ENCODE measurements at regions not wholly inside any gene's neighbourhood (a gene's known extent, or its start where the extent isn't known, plus 50 kb on each side); places are given as distances from the start of the nearest gene placed in this dataset.

DNA sequence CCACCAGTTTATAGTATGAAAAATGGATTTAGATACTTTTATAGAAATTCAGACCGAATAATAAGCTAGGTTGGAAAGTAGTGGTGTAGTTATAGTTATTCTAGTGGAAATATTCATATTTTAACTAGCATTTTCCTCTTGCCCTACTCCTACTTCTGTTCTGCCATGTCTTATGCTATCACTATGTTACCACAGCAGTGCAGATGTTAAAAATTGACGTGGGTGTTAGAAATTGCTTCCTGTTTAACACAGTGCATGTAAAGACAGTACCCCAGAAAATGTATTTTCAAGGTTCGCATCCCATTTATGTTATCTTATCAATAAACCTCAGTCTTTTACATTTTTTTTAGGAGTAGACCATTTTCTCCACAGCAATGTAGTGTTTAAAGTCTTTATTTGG is 774.2 kb upstream of the CDH10 start:
- no peak for ATAC-seq
- TF ChIP-seq RARB (CRISPR knock-in tag; IDR thresholded peaks at IDR 0.05) (no peak), PPARA (CRISPR knock-in tag; IDR thresholded peaks at IDR 0.05; ENCODE audit: borderline replicate concordance) (no peak), ZFP3 (CRISPR knock-in tag; IDR thresholded peaks at IDR 0.05) (no peak), TCF4 (CRISPR knock-in tag; IDR thresholded peaks at IDR 0.05; ENCODE audit: borderline replicate concordance) (no peak), ZNF565 (CRISPR knock-in tag; conservative IDR thresholded peaks at IDR 0.05; ENCODE audit: low read depth) (no peak), ZNF8 (CRISPR knock-in tag; IDR thresholded peaks at IDR 0.05) (no peak)
- TF ChIP-seq, protein P1, sequence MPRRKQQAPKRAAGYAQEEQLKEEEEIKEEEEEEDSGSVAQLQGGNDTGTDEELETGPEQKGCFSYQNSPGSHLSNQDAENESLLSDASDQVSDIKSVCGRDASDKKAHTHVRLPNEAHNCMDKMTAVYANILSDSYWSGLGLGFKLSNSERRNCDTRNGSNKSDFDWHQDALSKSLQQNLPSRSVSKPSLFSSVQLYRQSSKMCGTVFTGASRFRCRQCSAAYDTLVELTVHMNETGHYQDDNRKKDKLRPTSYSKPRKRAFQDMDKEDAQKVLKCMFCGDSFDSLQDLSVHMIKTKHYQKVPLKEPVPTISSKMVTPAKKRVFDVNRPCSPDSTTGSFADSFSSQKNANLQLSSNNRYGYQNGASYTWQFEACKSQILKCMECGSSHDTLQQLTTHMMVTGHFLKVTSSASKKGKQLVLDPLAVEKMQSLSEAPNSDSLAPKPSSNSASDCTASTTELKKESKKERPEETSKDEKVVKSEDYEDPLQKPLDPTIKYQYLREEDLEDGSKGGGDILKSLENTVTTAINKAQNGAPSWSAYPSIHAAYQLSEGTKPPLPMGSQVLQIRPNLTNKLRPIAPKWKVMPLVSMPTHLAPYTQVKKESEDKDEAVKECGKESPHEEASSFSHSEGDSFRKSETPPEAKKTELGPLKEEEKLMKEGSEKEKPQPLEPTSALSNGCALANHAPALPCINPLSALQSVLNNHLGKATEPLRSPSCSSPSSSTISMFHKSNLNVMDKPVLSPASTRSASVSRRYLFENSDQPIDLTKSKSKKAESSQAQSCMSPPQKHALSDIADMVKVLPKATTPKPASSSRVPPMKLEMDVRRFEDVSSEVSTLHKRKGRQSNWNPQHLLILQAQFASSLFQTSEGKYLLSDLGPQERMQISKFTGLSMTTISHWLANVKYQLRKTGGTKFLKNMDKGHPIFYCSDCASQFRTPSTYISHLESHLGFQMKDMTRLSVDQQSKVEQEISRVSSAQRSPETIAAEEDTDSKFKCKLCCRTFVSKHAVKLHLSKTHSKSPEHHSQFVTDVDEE (CRISPR knock-in tag; IDR thresholded peaks at IDR 0.05) = no peak
- TF ChIP-seq, protein P2, sequence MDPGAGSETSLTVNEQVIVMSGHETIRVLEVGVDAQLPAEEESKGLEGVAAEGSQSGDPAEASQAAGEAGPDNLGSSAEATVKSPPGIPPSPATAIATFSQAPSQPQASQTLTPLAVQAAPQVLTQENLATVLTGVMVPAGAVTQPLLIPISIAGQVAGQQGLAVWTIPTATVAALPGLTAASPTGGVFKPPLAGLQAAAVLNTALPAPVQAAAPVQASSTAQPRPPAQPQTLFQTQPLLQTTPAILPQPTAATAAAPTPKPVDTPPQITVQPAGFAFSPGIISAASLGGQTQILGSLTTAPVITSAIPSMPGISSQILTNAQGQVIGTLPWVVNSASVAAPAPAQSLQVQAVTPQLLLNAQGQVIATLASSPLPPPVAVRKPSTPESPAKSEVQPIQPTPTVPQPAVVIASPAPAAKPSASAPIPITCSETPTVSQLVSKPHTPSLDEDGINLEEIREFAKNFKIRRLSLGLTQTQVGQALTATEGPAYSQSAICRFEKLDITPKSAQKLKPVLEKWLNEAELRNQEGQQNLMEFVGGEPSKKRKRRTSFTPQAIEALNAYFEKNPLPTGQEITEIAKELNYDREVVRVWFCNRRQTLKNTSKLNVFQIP (CRISPR knock-in tag; IDR thresholded peaks at IDR 0.05; ENCODE audit: borderline replicate concordance, low read depth) = no peak
- TF ChIP-seq, protein P3, sequence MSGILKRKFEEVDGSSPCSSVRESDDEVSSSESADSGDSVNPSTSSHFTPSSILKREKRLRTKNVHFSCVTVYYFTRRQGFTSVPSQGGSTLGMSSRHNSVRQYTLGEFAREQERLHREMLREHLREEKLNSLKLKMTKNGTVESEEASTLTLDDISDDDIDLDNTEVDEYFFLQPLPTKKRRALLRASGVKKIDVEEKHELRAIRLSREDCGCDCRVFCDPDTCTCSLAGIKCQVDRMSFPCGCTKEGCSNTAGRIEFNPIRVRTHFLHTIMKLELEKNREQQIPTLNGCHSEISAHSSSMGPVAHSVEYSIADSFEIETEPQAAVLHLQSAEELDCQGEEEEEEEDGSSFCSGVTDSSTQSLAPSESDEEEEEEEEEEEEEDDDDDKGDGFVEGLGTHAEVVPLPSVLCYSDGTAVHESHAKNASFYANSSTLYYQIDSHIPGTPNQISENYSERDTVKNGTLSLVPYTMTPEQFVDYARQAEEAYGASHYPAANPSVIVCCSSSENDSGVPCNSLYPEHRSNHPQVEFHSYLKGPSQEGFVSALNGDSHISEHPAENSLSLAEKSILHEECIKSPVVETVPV (CRISPR knock-in tag; IDR thresholded peaks at IDR 0.05) = no peak
- TF ChIP-seq, protein P4, sequence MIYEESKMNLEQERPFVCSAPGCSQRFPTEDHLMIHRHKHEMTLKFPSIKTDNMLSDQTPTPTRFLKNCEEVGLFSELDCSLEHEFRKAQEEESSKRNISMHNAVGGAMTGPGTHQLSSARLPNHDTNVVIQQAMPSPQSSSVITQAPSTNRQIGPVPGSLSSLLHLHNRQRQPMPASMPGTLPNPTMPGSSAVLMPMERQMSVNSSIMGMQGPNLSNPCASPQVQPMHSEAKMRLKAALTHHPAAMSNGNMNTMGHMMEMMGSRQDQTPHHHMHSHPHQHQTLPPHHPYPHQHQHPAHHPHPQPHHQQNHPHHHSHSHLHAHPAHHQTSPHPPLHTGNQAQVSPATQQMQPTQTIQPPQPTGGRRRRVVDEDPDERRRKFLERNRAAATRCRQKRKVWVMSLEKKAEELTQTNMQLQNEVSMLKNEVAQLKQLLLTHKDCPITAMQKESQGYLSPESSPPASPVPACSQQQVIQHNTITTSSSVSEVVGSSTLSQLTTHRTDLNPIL (CRISPR knock-in tag; IDR thresholded peaks at IDR 0.05; ENCODE audit: low read depth) = no peak

DNA sequence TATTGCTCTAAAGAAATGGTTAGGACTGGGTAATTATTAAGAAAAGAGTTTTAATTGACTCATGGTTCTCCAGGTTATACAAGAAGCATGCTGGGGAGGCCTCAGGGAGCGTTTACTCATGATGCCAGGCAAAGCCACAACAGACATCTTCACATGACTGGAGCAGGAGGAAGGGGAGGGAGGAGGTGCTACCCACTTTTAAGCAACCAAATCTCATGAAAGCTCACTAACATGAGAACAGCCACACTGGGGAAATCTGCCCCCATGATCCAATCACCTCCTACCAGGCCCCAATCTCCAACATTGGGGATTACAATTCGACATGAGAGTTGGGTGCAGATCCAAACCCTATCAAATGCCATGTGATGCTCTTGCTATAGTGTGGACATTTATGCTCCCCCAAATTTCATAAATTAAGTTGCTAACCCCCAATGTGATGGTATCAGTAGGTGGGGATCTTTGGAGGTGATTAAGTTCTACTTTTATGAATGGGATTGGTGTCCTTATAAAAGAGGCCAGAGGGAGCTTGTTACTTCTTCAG is 773.6 kb upstream of the CDH10 start:
- ATAC-seq = no peak
- TF ChIP-seq, protein P2 (CRISPR knock-in tag; IDR thresholded peaks at IDR 0.05; ENCODE audit: borderline replicate concordance, low read depth) = no peak
- TF ChIP-seq, protein P3 (CRISPR knock-in tag; IDR thresholded peaks at IDR 0.05) = no peak
- TF ChIP-seq TOX (CRISPR knock-in tag; IDR thresholded peaks at IDR 0.05; ENCODE audit: borderline replicate concordance) = no peak
- TF ChIP-seq PPARA (CRISPR knock-in tag; IDR thresholded peaks at IDR 0.05; ENCODE audit: borderline replicate concordance) = no peak
- TF ChIP-seq GLIS3 (CRISPR knock-in tag; IDR thresholded peaks at IDR 0.05) = no peak
- no peak for TF ChIP-seq ESRRG (CRISPR knock-in tag; IDR thresholded peaks at IDR 0.05)
- TF ChIP-seq SNAI2 (CRISPR knock-in tag; IDR thresholded peaks at IDR 0.05) = no peak
- TF ChIP-seq, protein P1 (CRISPR knock-in tag; IDR thresholded peaks at IDR 0.05) = no peak
- TF ChIP-seq ISL1 (CRISPR knock-in tag; IDR thresholded peaks at IDR 0.05) = no peak
- TF ChIP-seq ARNTL (CRISPR knock-in tag; IDR thresholded peaks at IDR 0.05; ENCODE audit: borderline replicate concordance, low read depth) = no peak
- no peak for TF ChIP-seq OSR1 (CRISPR knock-in tag; IDR thresholded peaks at IDR 0.05)
- TF ChIP-seq, protein P4 (CRISPR knock-in tag; IDR thresholded peaks at IDR 0.05; ENCODE audit: low read depth) = no peak
- no peak for TF ChIP-seq ZNF70 (CRISPR knock-in tag; IDR thresholded peaks at IDR 0.05)

Data from SK-N-SH treated with all-trans-retinoic acid at 6 μM for 48 hours (cell line).